Adipocyte (in vitro differentiated cells): ENCODE measurements at regions not wholly inside any gene's neighbourhood (a gene's known extent, or its start where the extent isn't known, plus 50 kb on each side); places are given as distances from the start of the nearest gene placed in this dataset.

Experiments
- DNase-seq: peaks from one replicate; pipeline ENCODE4 v3.0.0-alpha.2; 2015; ENCODE audit warnings: low read depth
- H3K27me3 ChIP-seq: replicated peaks from 2 replicates; pipeline ENCODE4 v1.7.0; 2013; ENCODE audit warnings: mild to moderate bottlenecking, low read length, moderate library complexity; ENCODE audit not compliant: control insufficient read depth, insufficient read depth
- H3K36me3 ChIP-seq: 2 replicates; pipeline ENCODE4 v1.7.0; 2013; ENCODE audit warnings: low read length, mild to moderate bottlenecking, moderate library complexity; ENCODE audit not compliant: control insufficient read depth, insufficient read depth, severe bottlenecking
- H3K4me1 ChIP-seq: 2 replicates; pipeline ENCODE4 v1.7.0; 2013; ENCODE audit warnings: mild to moderate bottlenecking, low read length, moderate library complexity; ENCODE audit not compliant: control insufficient read depth, insufficient read depth
- H3K4me3 ChIP-seq: 2 replicates; pipeline ENCODE4 v1.7.0; 2013; ENCODE audit warnings: mild to moderate bottlenecking, low read length, moderate library complexity
- H3K9ac ChIP-seq: 2 replicates; pipeline ENCODE4 v1.7.0; 2013; ENCODE audit warnings: mild to moderate bottlenecking, low read length, moderate library complexity
- H3K9me3 ChIP-seq: 2 replicates; pipeline ENCODE4 v1.7.0; 2013; ENCODE audit warnings: mild to moderate bottlenecking, low read length, moderate library complexity; ENCODE audit not compliant: control insufficient read depth

GRCh38 chr7:96484091-96484490 lies 162.2 kb upstream of the SLC25A13 start:
- H3K9me3 ChIP-seq, result no peaks in the 10 kb centered on the region
- H3K27me3 ChIP-seq, result no peaks in the 10 kb centered on the region
- H3K36me3 ChIP-seq, result no peaks in the 10 kb centered on the region
- H3K9ac ChIP-seq, result no peak overlapping the region
- no peaks in the 10 kb centered on the region for H3K4me1 ChIP-seq
- DNase-seq, result no peak
- no peak overlapping the region for H3K4me3 ChIP-seq

- H3K4me1 ChIP-seq, result no peaks in the 10 kb centered on the region
- no peaks in the 10 kb centered on the region for H3K9me3 ChIP-seq
- H3K27me3 ChIP-seq, result no peaks in the 10 kb centered on the region
- DNase-seq, result peak; percentile 66
- H3K9ac ChIP-seq, result no peak overlapping the region
- no peaks in the 10 kb centered on the region for H3K36me3 ChIP-seq
- no peak overlapping the region for H3K4me3 ChIP-seq
Measured at GRCh38 chr7:96481796-96482195, 159.9 kb upstream of the SLC25A13 start.

GRCh38 chr7:96479015-96479645 lies 157.2 kb upstream of the SLC25A13 start:
- no peaks in the 10 kb centered on the region for H3K27me3 ChIP-seq
- H3K4me3 ChIP-seq, result no peak overlapping the region
- no peak overlapping the region for H3K9ac ChIP-seq
- H3K9me3 ChIP-seq, result no peaks in the 10 kb centered on the region
- no peaks in the 10 kb centered on the region for H3K4me1 ChIP-seq
- no peaks in the 10 kb centered on the region for H3K36me3 ChIP-seq
- no peak for DNase-seq

- no peak for DNase-seq
- no peaks in the 10 kb centered on the region for H3K36me3 ChIP-seq
- H3K4me1 ChIP-seq, result no peaks in the 10 kb centered on the region
Measured at GRCh38 chr7:96471606-96472005, 149.7 kb upstream of the SLC25A13 start.

GRCh38 chr7:96452146-96452545 lies 130.2 kb upstream of the SLC25A13 start:
- H3K4me3 ChIP-seq, result no peak overlapping the region
- H3K36me3 ChIP-seq, result no peaks in the 10 kb centered on the region
- no peak overlapping the region for H3K9ac ChIP-seq
- H3K9me3 ChIP-seq, result no peaks in the 10 kb centered on the region
- no peaks in the 10 kb centered on the region for H3K4me1 ChIP-seq
- no peak for DNase-seq
- H3K27me3 ChIP-seq, result no peaks in the 10 kb centered on the region

More at GRCh38 chr7:96471606-96472005, 149.7 kb upstream of the SLC25A13 start:
- no peaks in the 10 kb centered on the region for H3K27me3 ChIP-seq
- no peaks in the 10 kb centered on the region for H3K9me3 ChIP-seq
- no peak overlapping the region for H3K9ac ChIP-seq
- no peak overlapping the region for H3K4me3 ChIP-seq

GRCh38 chr7:96449094-96449493 lies 127.2 kb upstream of the SLC25A13 start:
- Histone ChIP-seq H3K9me3 (no peaks in the 10 kb centered on the region), H3K36me3 (no peaks in the 10 kb centered on the region), H3K9ac (no peak overlapping the region), H3K4me1 (no peaks in the 10 kb centered on the region), H3K4me3 (no peak overlapping the region), H3K27me3 (no peaks in the 10 kb centered on the region)
- no peak for DNase-seq

- H3K36me3 ChIP-seq, result no peaks in the 10 kb centered on the region
- H3K9me3 ChIP-seq, result no peaks in the 10 kb centered on the region
- no peaks in the 10 kb centered on the region for H3K27me3 ChIP-seq
- no peaks in the 10 kb centered on the region for H3K4me1 ChIP-seq
- DNase-seq, result no peak
- no peak overlapping the region for H3K4me3 ChIP-seq
- no peak overlapping the region for H3K9ac ChIP-seq
Measured at GRCh38 chr7:96447109-96447645, 125.3 kb upstream of the SLC25A13 start.

GRCh38 chr7:96441436-96442084 lies 119.7 kb upstream of the SLC25A13 start:
- H3K36me3 ChIP-seq, result no peaks in the 10 kb centered on the region
- no peaks in the 10 kb centered on the region for H3K9me3 ChIP-seq
- no peak overlapping the region for H3K4me3 ChIP-seq
- H3K27me3 ChIP-seq, result no peaks in the 10 kb centered on the region
- no peak overlapping the region for H3K9ac ChIP-seq
- no peaks in the 10 kb centered on the region for H3K4me1 ChIP-seq
- DNase-seq, result no peak

- Histone ChIP-seq H3K27me3 (no peaks in the 10 kb centered on the region), H3K9ac (no peak overlapping the region), H3K4me1 (no peaks in the 10 kb centered on the region), H3K4me3 (no peak overlapping the region), H3K36me3 (no peaks in the 10 kb centered on the region), H3K9me3 (no peaks in the 10 kb centered on the region)
- DNase-seq, result no peak
Measured at GRCh38 chr7:96440328-96440727, 118.4 kb upstream of the SLC25A13 start.

- no peaks in the 10 kb centered on the region for H3K27me3 ChIP-seq
- no peaks in the 10 kb centered on the region for H3K9me3 ChIP-seq
- no peaks in the 10 kb centered on the region for H3K36me3 ChIP-seq
- H3K4me1 ChIP-seq, result no peaks in the 10 kb centered on the region
- no peak overlapping the region for H3K9ac ChIP-seq
- no peak overlapping the region for H3K4me3 ChIP-seq
- DNase-seq, result no peak
Measured at GRCh38 chr7:96436880-96437279, 115.0 kb upstream of the SLC25A13 start.

- no peak overlapping the region for H3K4me3 ChIP-seq
- no peak for DNase-seq
- no peaks in the 10 kb centered on the region for H3K9me3 ChIP-seq
- H3K9ac ChIP-seq, result no peak overlapping the region
- H3K36me3 ChIP-seq, result no peaks in the 10 kb centered on the region
- H3K27me3 ChIP-seq, result no peaks in the 10 kb centered on the region
- no peaks in the 10 kb centered on the region for H3K4me1 ChIP-seq
Measured at GRCh38 chr7:96430356-96430755, 108.5 kb upstream of the SLC25A13 start.
